ENCODE measurements at regions not wholly inside any gene's neighbourhood (a gene's known extent, or its start where the extent isn't known, plus 50 kb on each side); places are given as distances from the start of the nearest gene placed in this dataset.

- DNase-seq: no peak
These were observed 118.2 kb downstream of the FOXD2 start for GRCh38 chr1:47555841-47556560.

- DNase-seq: no peak
These were observed 119.2 kb downstream of the FOXD2 start for GRCh38 chr1:47557066-47557465.

- no peak for DNase-seq
These were observed 121.1 kb downstream of the FOXD2 start for GRCh38 chr1:47558601-47559593.

- no peak for DNase-seq
These were observed 122.3 kb downstream of the FOXD2 start for GRCh38 chr1:47559944-47560695.

GRCh38 chr1:47561523-47562007 lies 123.7 kb downstream of the FOXD2 start:
- DNase-seq: no peak

- DNase-seq: no peak
These were observed 124.3 kb downstream of the FOXD2 start for GRCh38 chr1:47562147-47562546.

GRCh38 chr1:47562799-47563198 lies 125.0 kb downstream of the FOXD2 start:
- DNase-seq: no peak

- no peak for DNase-seq
These were observed 125.4 kb downstream of the FOXD2 start for GRCh38 chr1:47563201-47563600.

- DNase-seq: no peak
These were observed 126.7 kb downstream of the FOXD2 start for GRCh38 chr1:47564570-47564969.

GRCh38 chr1:47565092-47565491 lies 127.2 kb downstream of the FOXD2 start:
- no peak for DNase-seq

- no peak for DNase-seq
These were observed 127.8 kb downstream of the FOXD2 start for GRCh38 chr1:47565676-47566075.

GRCh38 chr1:47568763-47569162 lies 130.9 kb downstream of the FOXD2 start:
- no peak for DNase-seq

- DNase-seq: no peak
These were observed 131.4 kb downstream of the FOXD2 start for GRCh38 chr1:47569261-47569660.

- no peak for DNase-seq
These were observed 132.0 kb downstream of the FOXD2 start for GRCh38 chr1:47569681-47570470.

- no peak for DNase-seq
These were observed 133.3 kb downstream of the FOXD2 start for GRCh38 chr1:47571161-47571560.

GRCh38 chr1:47571952-47572351 lies 134.1 kb downstream of the FOXD2 start:
- no peak for DNase-seq

GRCh38 chr1:47572731-47573430 lies 135.0 kb downstream of the FOXD2 start:
- no peak for DNase-seq

- DNase-seq: no peak
These were observed 136.8 kb downstream of the FOXD2 start for GRCh38 chr1:47574451-47575165.

GRCh38 chr1:47575855-47576757 lies 138.3 kb downstream of the FOXD2 start:
- DNase-seq: no peak

- no peak for DNase-seq
These were observed 138.9 kb downstream of the FOXD2 start for GRCh38 chr1:47576758-47577115.

All from activated CD8-positive, alpha-beta memory T cell treated with anti-CD3 and anti-CD28 coated beads, Interleukin-2, amount 50 U/mL, for 48 hours (primary cell).